ENCODE measurements at regions not wholly inside any gene's neighbourhood (a gene's known extent, or its start where the extent isn't known, plus 50 kb on each side); places are given as distances from the start of the nearest gene placed in this dataset.
A peak's percentile ranks its signal among the peaks of the same experiment; 100 is the strongest.
"Not testable (repeated sequence)": the region's sequence is repeated elsewhere in the genome, so short reads cannot be mapped to it uniquely, and the experiment has no call there.

- DNase-seq, result no peak
Measured at GRCh38 chr1:20432341-20432740, 53.7 kb downstream of the CAMK2N1 start.

GRCh38 chr1:20431176-20431460 is 54.9 kb downstream of the CAMK2N1 start:
- DNase-seq, result no peak

- DNase-seq, result peak; percentile 60
Measured at GRCh38 chr1:20430355-20431175, 55.4 kb downstream of the CAMK2N1 start.

GRCh38 chr1:20429296-20429695 is 56.7 kb downstream of the CAMK2N1 start:
- no peak for DNase-seq

- DNase-seq, result no peak
Measured at GRCh38 chr1:20428841-20429240, 57.2 kb downstream of the CAMK2N1 start.

- DNase-seq, result no peak
Measured at GRCh38 chr1:20426923-20427322, 59.1 kb downstream of the CAMK2N1 start.

- DNase-seq, result no peak
Measured at GRCh38 chr1:20426371-20426770, 59.6 kb downstream of the CAMK2N1 start.

GRCh38 chr1:20425622-20426021 is 60.4 kb downstream of the CAMK2N1 start:
- DNase-seq, result no peak

- DNase-seq, result no peak
Measured at GRCh38 chr1:20423169-20423795, 62.7 kb downstream of the CAMK2N1 start.

- DNase-seq, result no peak
Measured at GRCh38 chr1:20421441-20421840, 64.6 kb downstream of the CAMK2N1 start.

GRCh38 chr1:20417581-20417980 is 68.4 kb downstream of the CAMK2N1 start:
- DNase-seq, result no peak

GRCh38 chr1:20416706-20417105 is 69.3 kb downstream of the CAMK2N1 start:
- DNase-seq, result no peak

GRCh38 chr1:20413776-20414140 is 72.3 kb downstream of the CAMK2N1 start:
- no peak for DNase-seq

- no peak for DNase-seq
Measured at GRCh38 chr1:20413136-20413775, 72.8 kb downstream of the CAMK2N1 start.

GRCh38 chr1:20411196-20411980 is 74.6 kb downstream of the CAMK2N1 start:
- DNase-seq, result no peak

GRCh38 chr1:20410503-20410902 is 75.5 kb downstream of the CAMK2N1 start:
- no peak for DNase-seq

- no peak for DNase-seq
Measured at GRCh38 chr1:20409971-20410370, 76.0 kb downstream of the CAMK2N1 start.

- no peak for DNase-seq
Measured at GRCh38 chr1:20409012-20409411, 77.0 kb downstream of the CAMK2N1 start.

- DNase-seq, result not testable (repeated sequence)
Measured at GRCh38 chr1:20408133-20408650, 77.8 kb downstream of the CAMK2N1 start.

GRCh38 chr1:20405893-20406604 is 80.0 kb downstream of the CAMK2N1 start:
- no peak for DNase-seq

GRCh38 chr1:20405051-20405754 is 80.8 kb downstream of the CAMK2N1 start:
- DNase-seq, result no peak
